Glutamatergic neuron (in vitro differentiated cells): ENCODE measurements at regions not wholly inside any gene's neighbourhood (a gene's known extent, or its start where the extent isn't known, plus 50 kb on each side); places are given as distances from the start of the nearest gene placed in this dataset.

ENCODE experiments used
- DNase-seq: peaks from one replicate; pipeline ENCODE4 v3.0.0; 2022
- H3K27ac Mint-ChIP-seq: one replicate; pipeline ENCODE4 v1.8.0; 2020; ENCODE audit warnings: mild to moderate bottlenecking, mixed read lengths, inconsistent platforms; ENCODE audit not compliant: unreplicated experiment
- H3K27me3 Mint-ChIP-seq: one replicate; pipeline ENCODE4 v1.8.0; 2020; ENCODE audit warnings: mild to moderate bottlenecking, moderate library complexity, mixed read lengths, inconsistent platforms; ENCODE audit not compliant: unreplicated experiment
- H3K36me3 Mint-ChIP-seq: one replicate; pipeline ENCODE4 v1.8.0; 2020; ENCODE audit warnings: mild to moderate bottlenecking, mixed read lengths, inconsistent platforms; ENCODE audit not compliant: unreplicated experiment
- H3K4me1 Mint-ChIP-seq: one replicate; pipeline ENCODE4 v1.8.0; 2020; ENCODE audit warnings: mild to moderate bottlenecking, low read depth, mixed read lengths, inconsistent platforms; ENCODE audit not compliant: unreplicated experiment
- H3K4me3 Mint-ChIP-seq: one replicate; pipeline ENCODE4 v1.8.0; 2020; ENCODE audit warnings: mild to moderate bottlenecking, mixed read lengths, inconsistent platforms; ENCODE audit not compliant: unreplicated experiment
- H3K9me3 Mint-ChIP-seq: one replicate; pipeline ENCODE4 v1.8.0; 2020; ENCODE audit warnings: mild to moderate bottlenecking, moderate library complexity, mixed read lengths, inconsistent platforms; ENCODE audit not compliant: unreplicated experiment
- TF ChIP-seq, protein P1 (sequence below): fragments of 200-600 bp; sonication (generic); IDR thresholded peaks from one replicate; pipeline ENCODE4 v1.5.0; 2021; ENCODE audit not compliant: partially characterized antibody, unreplicated experiment

DNA sequence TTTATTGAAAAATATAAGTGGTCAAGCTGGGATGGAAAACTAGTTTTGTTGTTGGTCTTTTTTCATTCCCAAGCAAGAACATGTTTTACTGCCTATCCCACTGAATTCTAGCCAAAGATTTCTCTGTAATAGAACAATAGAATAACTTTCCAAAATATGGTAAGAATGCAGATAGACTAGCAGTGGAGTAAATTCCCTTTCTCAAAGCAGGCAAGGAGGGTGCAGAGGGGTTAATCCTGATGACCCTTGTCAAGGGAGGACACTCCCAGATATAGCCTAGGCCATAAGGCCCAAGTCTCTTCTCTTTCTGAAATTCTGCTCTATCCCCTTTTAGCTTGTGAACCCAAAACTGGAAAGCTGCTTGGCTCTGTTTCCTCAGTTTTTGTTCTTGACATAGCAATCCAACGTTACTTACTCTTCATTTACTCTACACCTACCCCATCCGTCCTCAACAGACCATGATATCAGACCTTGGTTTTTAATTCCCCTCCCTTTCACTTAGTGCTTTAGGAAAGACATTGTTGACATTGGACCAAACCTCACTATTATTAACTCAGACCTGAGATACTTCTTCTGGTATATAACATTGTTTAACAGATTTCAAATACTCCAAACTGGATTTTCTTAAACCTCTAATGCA lies 453.6 kb upstream of the THBS1 start:
- no peak overlapping the region for H3K27ac Mint-ChIP-seq
- no peak for DNase-seq
- H3K4me1 Mint-ChIP-seq, result peaks cover 4% of the 10 kb centered on the region
- peaks cover 2% of the 10 kb centered on the region for H3K27me3 Mint-ChIP-seq
- TF ChIP-seq, protein P1, sequence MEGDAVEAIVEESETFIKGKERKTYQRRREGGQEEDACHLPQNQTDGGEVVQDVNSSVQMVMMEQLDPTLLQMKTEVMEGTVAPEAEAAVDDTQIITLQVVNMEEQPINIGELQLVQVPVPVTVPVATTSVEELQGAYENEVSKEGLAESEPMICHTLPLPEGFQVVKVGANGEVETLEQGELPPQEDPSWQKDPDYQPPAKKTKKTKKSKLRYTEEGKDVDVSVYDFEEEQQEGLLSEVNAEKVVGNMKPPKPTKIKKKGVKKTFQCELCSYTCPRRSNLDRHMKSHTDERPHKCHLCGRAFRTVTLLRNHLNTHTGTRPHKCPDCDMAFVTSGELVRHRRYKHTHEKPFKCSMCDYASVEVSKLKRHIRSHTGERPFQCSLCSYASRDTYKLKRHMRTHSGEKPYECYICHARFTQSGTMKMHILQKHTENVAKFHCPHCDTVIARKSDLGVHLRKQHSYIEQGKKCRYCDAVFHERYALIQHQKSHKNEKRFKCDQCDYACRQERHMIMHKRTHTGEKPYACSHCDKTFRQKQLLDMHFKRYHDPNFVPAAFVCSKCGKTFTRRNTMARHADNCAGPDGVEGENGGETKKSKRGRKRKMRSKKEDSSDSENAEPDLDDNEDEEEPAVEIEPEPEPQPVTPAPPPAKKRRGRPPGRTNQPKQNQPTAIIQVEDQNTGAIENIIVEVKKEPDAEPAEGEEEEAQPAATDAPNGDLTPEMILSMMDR, result no peak
- H3K9me3 Mint-ChIP-seq, result no peaks in the 10 kb centered on the region
- H3K36me3 Mint-ChIP-seq, result no peaks in the 10 kb centered on the region
- H3K4me3 Mint-ChIP-seq, result no peak overlapping the region

DNA sequence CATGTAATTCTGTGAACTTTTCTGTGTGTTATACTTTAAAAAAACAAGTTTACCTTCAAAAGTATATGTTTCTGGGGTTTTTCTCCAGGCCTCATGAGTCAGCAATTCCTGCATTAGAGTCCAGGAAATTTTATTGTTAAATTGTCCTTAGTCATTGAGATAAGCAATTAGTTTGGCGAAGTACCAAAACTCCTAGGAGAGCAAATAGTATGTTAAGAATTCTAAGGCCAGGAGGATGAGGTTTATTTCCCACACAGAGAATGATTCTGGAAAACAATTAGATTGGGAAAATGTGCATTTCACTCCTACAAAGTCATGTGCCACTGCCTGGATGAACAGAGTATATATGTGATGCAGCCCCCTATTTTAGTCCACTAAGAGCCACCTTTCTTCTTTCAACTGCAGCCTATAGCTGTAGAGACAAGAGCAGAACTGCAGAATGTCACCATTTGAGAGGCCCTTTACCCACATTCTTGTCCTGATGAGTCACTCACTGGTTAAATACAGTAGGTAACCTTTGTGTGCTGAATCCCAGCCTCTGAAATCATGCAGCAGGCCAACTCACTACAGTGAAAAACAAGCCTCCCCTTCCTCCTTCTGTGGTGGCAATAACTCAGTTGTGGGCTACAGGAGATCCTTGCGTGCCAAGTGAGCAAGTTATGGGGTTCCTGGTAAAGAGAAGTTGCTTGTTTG lies 452.8 kb upstream of the THBS1 start:
- peaks cover 4% of the 10 kb centered on the region for H3K4me1 Mint-ChIP-seq
- peaks cover 2% of the 10 kb centered on the region for H3K27me3 Mint-ChIP-seq
- TF ChIP-seq, protein P1, result no peak
- no peaks in the 10 kb centered on the region for H3K36me3 Mint-ChIP-seq
- H3K27ac Mint-ChIP-seq, result no peak overlapping the region
- H3K4me3 Mint-ChIP-seq, result no peak overlapping the region
- no peaks in the 10 kb centered on the region for H3K9me3 Mint-ChIP-seq
- DNase-seq, result no peak

DNA sequence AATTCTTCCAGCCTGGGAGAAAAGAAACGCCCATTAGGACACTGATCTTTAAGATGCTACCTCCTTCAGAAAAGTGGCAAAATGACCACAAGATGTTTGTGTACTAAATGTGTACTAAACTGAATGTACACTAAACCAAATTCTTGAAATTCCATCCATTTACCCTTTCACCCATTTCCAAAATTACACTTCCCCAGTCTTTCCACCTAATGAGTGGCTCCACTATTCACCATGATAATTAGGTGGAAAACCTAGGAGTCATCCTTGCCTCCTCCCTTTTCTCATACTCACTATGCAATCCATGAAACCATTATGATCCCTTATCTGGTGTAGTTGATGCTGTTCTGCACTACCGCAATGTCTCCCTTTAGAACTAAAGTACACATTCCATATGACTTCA lies 452.1 kb upstream of the THBS1 start:
- TF ChIP-seq, protein P1, result no peak
- H3K27ac Mint-ChIP-seq, result no peak overlapping the region
- H3K4me1 Mint-ChIP-seq, result peaks cover 4% of the 10 kb centered on the region
- no peaks in the 10 kb centered on the region for H3K36me3 Mint-ChIP-seq
- peaks cover 2% of the 10 kb centered on the region for H3K27me3 Mint-ChIP-seq
- no peaks in the 10 kb centered on the region for H3K9me3 Mint-ChIP-seq
- DNase-seq, result no peak
- no peak overlapping the region for H3K4me3 Mint-ChIP-seq

DNA sequence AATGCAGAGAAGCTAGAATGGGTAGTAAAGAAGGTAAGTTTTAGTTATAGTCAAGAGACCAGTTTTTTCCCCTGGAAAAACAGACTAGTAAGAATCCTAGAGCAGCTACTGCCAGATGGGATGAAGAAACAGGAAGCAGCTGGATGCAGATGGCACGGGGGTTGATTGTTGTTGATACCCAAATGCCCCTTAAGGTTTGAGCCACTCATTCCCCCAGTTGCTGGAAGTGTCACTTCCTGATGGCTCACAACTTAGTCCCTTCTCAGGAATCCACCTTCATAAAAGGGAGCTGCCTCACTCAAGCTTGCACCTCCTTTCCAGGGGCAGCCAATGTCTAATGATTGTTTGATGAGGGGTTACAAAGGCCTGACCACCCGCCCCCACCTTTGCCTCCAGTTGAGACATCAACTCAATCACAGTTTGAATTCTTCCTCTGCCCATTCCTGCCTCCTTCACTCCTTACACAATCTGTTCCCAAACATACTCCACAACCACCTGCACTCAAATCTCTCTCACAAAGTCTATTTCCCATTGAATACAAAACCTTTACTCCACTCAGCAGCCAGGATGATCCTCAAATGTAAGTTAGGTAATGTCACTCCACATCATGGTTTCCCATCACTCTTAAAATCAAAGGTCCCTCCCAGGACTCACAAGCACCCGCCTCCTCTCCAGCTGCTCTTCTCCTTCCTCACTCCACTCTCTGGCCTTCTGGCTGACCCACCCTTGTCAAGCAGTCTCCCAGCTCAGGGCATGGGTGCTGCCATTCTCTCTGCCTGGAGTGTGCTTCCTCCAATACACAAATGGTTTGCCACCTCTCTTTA lies 450.1 kb upstream of the THBS1 start:
- Mint-ChIP-seq H3K27ac (no peak overlapping the region), H3K36me3 (no peaks in the 10 kb centered on the region), H3K4me1 (peaks cover 4% of the 10 kb centered on the region), H3K9me3 (no peaks in the 10 kb centered on the region), H3K27me3 (no peaks in the 10 kb centered on the region), H3K4me3 (no peak overlapping the region)
- TF ChIP-seq, protein P1, result no peak
- no peak for DNase-seq
